HG02938 (cell line): ENCODE measurements at regions not wholly inside any gene's neighbourhood (a gene's known extent, or its start where the extent isn't known, plus 50 kb on each side); places are given as distances from the start of the nearest gene placed in this dataset.

Experiments
- ATAC-seq: cut with Tn5 transposase; IDR thresholded peaks from one replicate; pipeline ENCODE4 v1.9.1; 2021; ENCODE audit warnings: mild to moderate bottlenecking, moderate library complexity; ENCODE audit not compliant: unreplicated experiment

DNA sequence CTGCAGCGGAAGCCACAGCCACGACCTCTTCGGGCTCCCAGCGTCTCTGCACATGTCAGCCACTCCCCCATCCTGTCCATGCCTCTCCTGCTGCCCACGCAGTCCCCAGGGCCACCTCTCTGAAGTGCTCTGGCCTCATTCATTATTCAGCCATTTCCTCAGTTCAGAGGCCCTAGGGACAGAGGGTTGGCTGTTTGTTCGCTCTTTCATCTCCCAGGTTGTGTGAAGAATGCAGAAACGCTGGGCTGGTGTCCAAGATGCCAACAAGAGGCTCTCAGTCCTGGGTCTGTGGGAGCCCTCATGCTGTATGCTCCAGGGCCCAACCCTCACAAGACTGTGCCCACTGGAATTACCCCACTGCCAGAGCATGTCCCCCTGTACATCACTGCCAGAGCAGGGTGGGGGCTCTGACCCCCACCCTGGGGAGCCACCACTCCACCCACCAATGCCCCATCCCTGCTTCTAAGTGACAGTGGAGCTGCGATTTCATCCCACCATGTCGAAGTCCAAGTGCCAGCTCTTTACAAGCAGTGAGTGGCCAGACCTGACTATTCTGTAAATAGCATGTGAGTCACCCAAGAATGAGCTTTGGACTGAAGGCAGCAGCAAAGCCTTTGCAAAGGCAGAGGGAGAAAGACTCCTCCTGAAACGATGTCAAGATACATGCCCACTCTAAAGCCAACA, 209.6 kb downstream of the BUD13 start:
- no peak for ATAC-seq

- no peak for ATAC-seq
These were observed 212.2 kb downstream of the BUD13 start for GRCh38 chr11:116560589-116560988.

DNA sequence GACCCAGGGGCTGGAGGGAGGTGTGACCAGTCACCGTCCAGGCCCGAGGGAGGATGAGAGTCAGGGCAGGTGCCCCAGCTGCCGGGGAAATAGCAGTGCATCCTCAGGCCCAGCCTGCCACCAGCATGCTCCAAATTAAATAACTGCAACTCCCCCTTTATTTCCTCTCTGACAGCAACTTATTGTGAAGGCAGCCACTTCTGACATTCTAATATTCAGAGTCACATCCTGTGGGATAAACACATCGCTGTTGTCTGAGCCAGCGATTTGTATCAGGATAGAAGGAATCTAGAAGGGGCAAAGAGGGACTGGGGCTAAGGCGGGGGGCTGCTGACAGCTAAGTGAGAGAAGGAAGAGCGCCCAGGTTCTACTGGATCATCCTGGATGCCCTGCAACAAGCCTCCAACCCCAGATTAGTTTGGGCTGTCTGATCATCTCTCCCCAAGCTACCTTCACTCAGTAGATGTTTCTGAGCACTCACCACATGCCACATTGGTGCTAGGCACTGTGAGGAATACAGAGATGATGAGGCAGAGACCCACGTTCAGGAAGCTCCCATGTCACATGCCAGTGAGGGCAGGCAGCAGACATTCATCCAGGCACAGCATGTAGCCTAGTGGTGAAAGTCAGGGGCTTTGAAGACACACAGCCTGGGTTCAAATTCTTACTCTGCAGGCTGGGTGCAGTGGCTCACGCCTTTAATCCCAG, 214.1 kb downstream of the BUD13 start:
- ATAC-seq: no peak

- ATAC-seq: no peak
These were observed 215.5 kb downstream of the BUD13 start for GRCh38 chr11:116557282-116557681.

DNA sequence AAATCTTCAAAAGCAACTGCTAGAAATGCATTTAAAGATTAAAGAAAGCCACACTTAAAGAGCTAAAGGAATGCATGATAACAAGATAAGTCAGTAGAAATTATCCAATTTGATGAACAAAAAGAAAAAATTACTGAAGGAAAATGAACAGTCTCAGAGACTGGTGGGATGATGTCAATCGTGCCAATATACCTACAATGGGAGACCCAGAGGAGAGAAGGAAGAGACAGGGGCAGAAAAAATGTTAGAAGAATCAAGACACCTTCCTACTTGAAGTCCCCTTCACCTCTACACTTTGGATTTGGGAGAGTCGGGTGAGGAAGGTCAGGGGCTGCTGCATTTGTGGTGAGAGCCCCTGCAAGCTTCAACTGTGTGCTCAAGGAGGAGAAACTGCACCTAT, 216.3 kb downstream of the BUD13 start:
- ATAC-seq: no peak

- no peak for ATAC-seq
These were observed 219.3 kb downstream of the BUD13 start for GRCh38 chr11:116553482-116553881.

DNA sequence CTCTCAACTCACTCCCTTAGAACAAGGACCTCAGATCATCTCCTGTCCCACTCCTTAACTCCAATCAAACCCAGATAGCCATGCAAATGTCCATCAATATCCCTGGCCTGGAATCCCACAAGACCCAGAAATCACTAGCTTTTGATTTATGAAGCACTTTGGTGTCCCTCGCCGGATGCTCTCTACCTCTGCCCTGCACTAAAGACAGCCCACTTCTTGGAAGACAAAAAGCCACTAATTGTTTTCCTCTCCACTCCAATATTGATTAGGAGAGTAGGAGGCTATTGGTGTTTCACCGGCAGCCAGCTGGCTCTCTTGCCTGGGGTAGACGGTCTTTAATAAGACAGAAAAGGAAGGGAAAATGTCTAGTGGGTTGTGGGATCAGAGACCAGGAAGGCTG, 221.2 kb downstream of the BUD13 start:
- no peak for ATAC-seq

GRCh38 chr11:116548256-116548655, 224.5 kb downstream of the BUD13 start:
- ATAC-seq: no peak

DNA sequence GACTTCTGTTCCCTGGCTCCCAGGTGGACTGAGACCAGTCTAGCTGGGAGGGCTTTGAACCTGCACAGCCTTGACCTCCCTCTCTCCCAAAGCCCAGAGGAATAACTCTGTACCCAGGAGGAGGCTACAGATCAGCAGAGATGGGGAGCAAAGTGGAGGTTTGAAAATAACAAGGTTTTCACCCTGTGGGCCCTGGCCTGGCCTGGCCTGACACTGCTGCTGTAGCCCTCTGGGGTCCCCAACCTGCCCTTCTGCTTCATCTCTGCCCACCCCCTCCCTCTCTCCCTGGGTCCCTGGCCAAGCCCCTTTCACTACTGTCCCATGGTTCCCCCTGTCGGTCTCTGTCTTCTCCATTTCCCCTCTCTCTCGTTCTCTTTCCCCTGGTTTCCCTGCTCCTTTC, 225.2 kb downstream of the BUD13 start:
- ATAC-seq: no peak

DNA sequence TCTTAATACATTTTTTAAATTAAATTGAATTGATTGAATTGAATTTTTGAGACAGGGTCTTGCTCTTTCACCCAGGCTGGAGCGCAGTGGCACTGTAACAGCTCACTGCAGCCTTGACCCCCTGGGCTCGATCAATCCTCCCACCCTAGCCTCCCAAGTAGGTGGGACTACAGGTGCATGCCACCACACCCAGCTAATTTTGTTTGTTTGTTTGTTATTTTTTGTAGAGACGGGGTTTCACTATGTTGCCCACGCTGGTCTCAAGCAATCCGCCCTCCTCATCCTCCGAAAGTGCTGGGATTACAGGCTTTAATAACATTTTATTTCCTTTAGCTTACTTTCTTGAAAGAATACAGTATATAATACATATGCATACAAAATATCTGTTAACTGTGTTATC, 226.9 kb downstream of the BUD13 start:
- no peak for ATAC-seq

DNA sequence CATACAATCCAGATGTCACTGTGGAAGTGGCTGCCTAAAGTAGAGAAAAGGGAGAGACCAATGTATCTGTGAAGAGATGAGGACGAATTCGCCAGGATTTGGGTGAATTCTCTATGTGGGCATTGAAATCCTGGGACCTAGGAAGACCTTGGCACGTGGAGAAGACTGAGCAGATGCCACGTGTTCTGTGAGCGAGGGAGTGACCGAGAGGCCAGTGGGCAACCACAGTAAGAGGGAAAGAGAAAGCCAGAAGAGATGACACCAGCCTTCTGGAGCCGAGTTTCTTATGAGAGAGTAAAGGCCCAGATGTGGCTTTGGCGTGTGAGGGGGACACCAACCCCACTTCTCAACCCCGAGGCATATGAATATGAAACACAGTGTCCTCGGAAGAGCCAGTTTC, 228.1 kb downstream of the BUD13 start:
- no peak for ATAC-seq

DNA sequence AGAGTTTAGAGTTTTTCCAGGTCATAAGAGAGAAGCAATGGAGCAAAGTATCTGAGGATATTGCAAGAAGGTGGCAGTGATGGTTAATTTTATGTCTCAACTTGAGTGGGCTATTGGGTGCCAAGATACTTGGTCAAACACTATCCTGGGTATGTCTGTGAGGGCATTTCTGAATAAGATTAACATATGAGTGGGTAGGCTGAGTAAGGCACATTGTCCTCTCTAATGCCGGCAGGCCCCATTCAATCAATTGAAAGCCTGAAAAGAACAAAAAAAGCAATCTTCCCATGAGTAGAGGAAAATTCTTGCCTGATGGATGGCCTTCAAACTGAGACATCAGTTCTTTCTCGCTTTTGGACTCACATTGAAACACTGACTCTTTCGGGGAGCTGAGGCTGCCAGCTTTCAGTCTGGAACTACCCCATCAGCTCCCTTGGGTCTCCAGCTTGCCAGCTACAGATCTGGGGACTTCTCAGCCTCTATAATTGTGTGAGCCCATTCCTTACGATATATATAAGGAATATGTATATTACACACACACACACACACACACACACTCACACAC, 228.8 kb downstream of the BUD13 start:
- no peak for ATAC-seq

DNA sequence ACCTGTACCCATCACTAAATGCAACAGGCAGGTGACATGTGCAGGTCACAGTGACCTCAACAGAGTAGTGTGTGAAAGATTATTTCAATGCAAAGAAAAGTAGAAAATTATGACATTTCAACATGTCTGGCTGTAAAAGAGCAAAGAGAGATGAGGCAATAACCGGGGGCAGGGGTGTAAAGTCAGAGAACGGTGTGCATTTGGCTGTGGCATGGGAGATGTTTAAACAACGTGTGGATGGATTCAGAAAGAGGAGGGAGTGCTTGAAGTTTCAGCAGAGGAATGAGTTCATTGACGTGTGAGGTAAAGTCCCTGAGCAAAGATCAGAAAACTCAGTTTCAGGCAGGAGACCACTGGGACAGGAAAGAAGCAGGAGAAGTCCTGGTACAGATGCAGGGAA, 229.7 kb downstream of the BUD13 start:
- no peak for ATAC-seq

DNA sequence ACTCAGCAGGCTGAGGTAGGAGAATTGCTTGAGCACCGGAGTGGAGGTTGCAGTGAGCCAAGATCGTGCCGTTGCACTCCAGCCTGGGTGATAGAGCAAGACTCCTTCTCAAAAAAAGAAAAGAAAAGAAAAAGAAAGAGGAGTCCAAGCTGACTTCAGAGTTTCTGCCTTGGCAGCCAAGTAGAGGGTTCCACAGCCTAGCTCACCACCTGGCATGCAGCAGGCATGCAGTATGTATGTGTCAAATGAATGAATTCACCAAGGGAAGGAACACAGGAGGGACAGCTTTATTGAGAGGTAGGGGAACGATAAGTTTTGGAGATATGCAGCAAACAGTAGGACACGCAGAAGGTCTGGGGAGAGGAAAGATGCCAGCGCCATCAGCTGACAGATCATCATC, 230.4 kb downstream of the BUD13 start:
- no peak for ATAC-seq

- no peak for ATAC-seq
These were observed 231.3 kb downstream of the BUD13 start for GRCh38 chr11:116541460-116541859.

DNA sequence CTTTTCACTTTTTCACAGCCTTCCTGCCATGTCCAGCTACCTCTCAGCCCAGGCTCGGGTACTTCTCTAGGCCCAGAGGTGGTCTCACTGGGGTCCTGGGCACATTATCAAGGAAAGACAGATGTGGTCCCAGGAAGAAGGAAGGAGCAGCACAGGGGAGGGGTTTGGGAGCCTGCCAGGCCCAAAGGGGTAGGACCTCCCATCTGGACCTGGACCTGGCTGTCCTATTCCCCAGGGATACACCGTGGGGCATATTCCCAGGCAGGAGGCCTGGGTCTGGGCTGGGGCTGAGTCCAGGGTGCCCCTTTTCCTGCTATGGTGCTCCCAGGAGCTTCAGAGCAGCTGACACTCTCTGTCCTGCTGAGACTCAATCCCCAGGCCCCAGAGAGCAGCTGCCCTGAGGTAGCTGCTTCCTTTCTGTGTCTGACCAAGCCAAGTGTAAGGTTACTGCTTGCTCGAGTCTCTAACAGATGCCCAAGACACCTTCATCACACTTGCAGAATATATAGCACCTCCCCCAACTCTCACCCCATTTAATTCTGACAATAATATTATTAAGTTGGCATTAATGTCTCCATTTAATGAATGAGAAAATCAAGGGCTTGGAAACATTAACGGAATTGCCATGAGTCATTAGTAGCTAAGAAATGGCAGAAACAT, 232.0 kb downstream of the BUD13 start:
- no peak for ATAC-seq

DNA sequence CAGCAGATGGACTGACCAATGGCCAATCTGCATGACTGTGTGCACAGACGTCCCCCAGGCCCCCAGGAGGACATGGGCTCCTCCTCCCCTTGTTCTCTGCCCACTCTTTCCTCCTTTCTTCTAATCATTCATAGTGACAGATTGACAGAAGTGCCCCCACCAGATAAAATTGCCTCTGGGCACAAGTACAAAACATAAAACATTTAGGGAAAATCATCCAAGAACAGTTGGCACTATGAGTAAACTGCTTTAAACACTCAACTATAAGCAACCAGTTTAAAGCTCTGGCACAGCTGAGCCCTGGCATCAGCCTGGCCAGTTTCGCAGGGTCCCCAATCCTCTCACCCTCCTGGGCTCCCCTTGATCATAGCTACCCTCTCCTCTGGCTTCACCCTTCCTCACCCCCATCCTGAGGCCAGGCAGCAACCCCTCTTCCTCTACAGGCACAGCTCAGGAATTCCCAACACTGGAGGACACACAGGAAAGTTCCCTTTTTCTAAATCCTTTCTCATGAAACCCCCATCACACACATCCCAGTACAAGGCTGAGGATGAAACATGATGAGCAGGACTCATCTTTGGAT, 232.9 kb downstream of the BUD13 start:
- no peak for ATAC-seq

- ATAC-seq: no peak
These were observed 233.6 kb downstream of the BUD13 start for GRCh38 chr11:116539211-116539610.

- no peak for ATAC-seq
These were observed 234.1 kb downstream of the BUD13 start for GRCh38 chr11:116538677-116539076.

- no peak for ATAC-seq
These were observed 235.1 kb downstream of the BUD13 start for GRCh38 chr11:116537709-116538108.

DNA sequence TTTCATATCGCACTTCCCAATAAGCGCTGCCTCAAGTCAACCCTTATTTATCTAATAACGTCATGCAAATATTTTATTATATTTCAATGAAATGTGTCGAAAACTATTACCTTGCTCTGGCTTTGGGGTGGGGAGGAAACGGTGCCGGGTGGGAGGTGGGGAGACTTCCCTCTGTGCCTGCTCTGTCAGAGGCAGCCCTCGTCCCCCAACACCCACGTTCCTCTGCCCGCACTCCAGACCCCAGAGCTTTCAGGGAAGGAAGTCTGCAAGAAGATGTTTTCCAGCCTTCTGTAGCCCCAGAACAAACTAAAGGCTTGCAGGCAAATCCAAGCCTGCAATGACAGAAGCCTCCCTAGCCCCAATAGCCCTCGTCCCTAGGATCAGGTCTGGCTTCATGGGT, 235.7 kb downstream of the BUD13 start:
- ATAC-seq: no peak

DNA sequence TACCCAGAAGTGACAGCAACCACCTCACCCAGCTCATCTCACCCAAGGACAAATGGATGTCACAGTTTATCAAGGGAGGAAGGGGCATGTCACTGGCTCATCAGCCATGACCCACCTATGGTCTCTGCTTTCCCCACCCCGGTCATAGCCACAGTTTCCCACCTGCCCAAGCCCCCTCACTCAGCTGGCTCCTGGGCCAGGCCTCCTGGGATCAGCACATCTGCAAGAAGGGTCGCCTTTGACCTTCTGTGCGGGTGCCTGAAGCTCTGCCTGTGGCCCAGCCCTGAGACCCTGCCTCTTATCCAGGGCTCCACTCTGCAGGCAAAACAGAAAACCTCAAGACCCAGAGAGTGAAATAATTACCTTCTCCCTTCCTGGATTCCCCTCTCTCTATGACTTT, 236.4 kb downstream of the BUD13 start:
- ATAC-seq: no peak
